Neuronal stem cell (in vitro differentiated cells): ENCODE measurements at regions not wholly inside any gene's neighbourhood (a gene's known extent, or its start where the extent isn't known, plus 50 kb on each side); places are given as distances from the start of the nearest gene placed in this dataset.
"Not testable (repeated sequence)": the region's sequence is repeated elsewhere in the genome, so short reads cannot be mapped to it uniquely, and the experiment has no call there.

Experiments used
- DNase-seq: peaks from one replicate; pipeline ENCODE4 v3.0.0-alpha.2; 2013; ENCODE audit warnings: low spot score
- H2AFZ ChIP-seq: one replicate; pipeline ENCODE4 v1.6.1; 2013; ENCODE audit warnings: mild to moderate bottlenecking, low read length, inconsistent platforms
- H2AK5ac ChIP-seq: 2 replicates; pipeline ENCODE4 v1.6.1; 2013; ENCODE audit warnings: low read depth, mild to moderate bottlenecking, inconsistent platforms, low read length, moderate library complexity, mixed read lengths
- H2BK120ac ChIP-seq: 2 replicates; pipeline ENCODE4 v1.6.1; 2013; ENCODE audit warnings: low read depth, mild to moderate bottlenecking, inconsistent platforms, low read length, moderate library complexity, mixed read lengths
- H2BK12ac ChIP-seq: one replicate; pipeline ENCODE4 v1.6.1; 2013; ENCODE audit warnings: low read length, inconsistent platforms
- H2BK15ac ChIP-seq: 2 replicates; pipeline ENCODE4 v1.6.1; 2013; ENCODE audit warnings: mild to moderate bottlenecking, low read length, inconsistent platforms, mixed read lengths
- H2BK5ac ChIP-seq: one replicate; pipeline ENCODE4 v1.6.1; 2013; ENCODE audit warnings: inconsistent platforms, mild to moderate bottlenecking, low read length, moderate library complexity
- H3K14ac ChIP-seq: one replicate; pipeline ENCODE4 v1.6.1; 2013; ENCODE audit warnings: low read length, inconsistent platforms
- H3K18ac ChIP-seq: 2 replicates; pipeline ENCODE4 v1.6.1; 2013; ENCODE audit warnings: low read length, inconsistent platforms
- H3K23ac ChIP-seq: 2 replicates; pipeline ENCODE4 v1.6.1; 2013; ENCODE audit warnings: low read depth, mild to moderate bottlenecking, mixed read lengths, low read length, inconsistent platforms; ENCODE audit not compliant: poor library complexity
- H3K27ac ChIP-seq: replicated peaks from 3 replicates; pipeline ENCODE4 v1.5.1; 2013; ENCODE audit warnings: low read length, inconsistent platforms
- H3K27me3 ChIP-seq, 3 experiments: 2 replicates each; pipeline ENCODE4 v1.6.1; 2013; ENCODE audit warnings: low read length in 3 of 3, mild to moderate bottlenecking in 2 of 3, inconsistent platforms in 1 of 3, low read depth in 1 of 3, mixed read lengths in 1 of 3, moderate library complexity in 1 of 3; ENCODE audit not compliant: control insufficient read depth in 3 of 3, insufficient read depth in 3 of 3
- H3K36me3 ChIP-seq, 2 donors: replicated peaks in 1 of 2; 2 replicates each; pipeline ENCODE4 v1.6.1; 2013; ENCODE audit warnings: low read length in 2 of 2; ENCODE audit not compliant: control insufficient read depth in 2 of 2, insufficient read depth in 2 of 2
- H3K4ac ChIP-seq: 2 replicates; pipeline ENCODE4 v1.6.1; 2013; ENCODE audit warnings: inconsistent platforms, mild to moderate bottlenecking, low read length, moderate library complexity
- H3K4me1 ChIP-seq, 2 donors: 1 replicate in 1 of 2; 2 replicates in 1 of 2; pipeline ENCODE4 v1.6.1; 2013; ENCODE audit warnings: low read length in 2 of 2, low read depth in 1 of 2; ENCODE audit not compliant: control insufficient read depth in 2 of 2, insufficient read depth in 1 of 2
- H3K4me2 ChIP-seq: one replicate; pipeline ENCODE4 v1.6.1; 2013; ENCODE audit warnings: mild to moderate bottlenecking, low read length, inconsistent platforms; ENCODE audit not compliant: insufficient read depth, poor library complexity, severe bottlenecking
- H3K4me3 ChIP-seq, 2 donors: 2 replicates each; pipeline ENCODE4 v1.5.1; 2013; ENCODE audit warnings: low read length in 2 of 2, mild to moderate bottlenecking in 2 of 2, inconsistent platforms in 1 of 2, moderate library complexity in 1 of 2
- H3K79me1 ChIP-seq: one replicate; pipeline ENCODE4 v1.6.1; 2013; ENCODE audit warnings: low read depth, mild to moderate bottlenecking, inconsistent platforms, low read length, moderate library complexity
- H3K9ac ChIP-seq: one replicate; pipeline ENCODE4 v1.6.1; 2013; ENCODE audit warnings: mild to moderate bottlenecking, low read depth, low read length, inconsistent platforms; ENCODE audit not compliant: poor library complexity
- H3K9me3 ChIP-seq, 2 donors: replicated peaks in 1 of 2; 2 replicates each; pipeline versions ENCODE3 to v1.6.1; 2013; ENCODE audit warnings: low read length in 2 of 2, mild to moderate bottlenecking in 2 of 2, inconsistent platforms in 1 of 2, low read depth in 1 of 2, mixed read lengths in 1 of 2, moderate library complexity in 1 of 2; ENCODE audit not compliant: control insufficient read depth in 2 of 2, insufficient read depth in 1 of 2
- H4K8ac ChIP-seq: one replicate; pipeline ENCODE4 v1.6.1; 2013; ENCODE audit warnings: low read depth, mild to moderate bottlenecking, inconsistent platforms, low read length, moderate library complexity
- H4K91ac ChIP-seq: one replicate; pipeline ENCODE4 v1.6.1; 2013; ENCODE audit warnings: low read length, low read depth, mild to moderate bottlenecking, inconsistent platforms; ENCODE audit not compliant: poor library complexity
- WGBS, 2 donors: extraction: QIAGEN DNeasy Blood & Tissue Kit; methylation state at CpG; one replicate each; pipeline ENCODE4 v1.1.7; 2013; ENCODE audit warnings: missing lambda C conversion rate in 2 of 2, mixed read lengths in 1 of 2; ENCODE audit not compliant: insufficient read length in 2 of 2, insufficient replicate concordance in 1 of 2; ENCODE audit errors: extremely low coverage in 2 of 2; 5-methylcytosine and 5-hydroxymethylcytosine counted together

GRCh38 chr15:69767191-69767590, 314.6 kb downstream of the RPLP1 start:
- no peak for DNase-seq
- no peak overlapping the region for H3K9ac ChIP-seq
- no peak overlapping the region for H3K14ac ChIP-seq
- no peak overlapping the region for H4K8ac ChIP-seq
- no peak overlapping the region for H2BK15ac ChIP-seq
- H3K4ac ChIP-seq: no peak overlapping the region
- H4K91ac ChIP-seq: no peak overlapping the region
- H3K79me1 ChIP-seq: no peaks in the 10 kb centered on the region
- H3K27ac ChIP-seq: no peak overlapping the region
- no peak overlapping the region for H3K23ac ChIP-seq
- H3K4me1 ChIP-seq: peaks cover 0 to 2% of the 10 kb centered on the region in 2 donors
- no peaks in the 10 kb centered on the region for H3K27me3 ChIP-seq
- no peak overlapping the region for H2AFZ ChIP-seq
- H2BK5ac ChIP-seq: no peak overlapping the region
- H2BK120ac ChIP-seq: no peak overlapping the region
- H3K36me3 ChIP-seq: no peaks in the 10 kb centered on the region
- no peak overlapping the region for H3K4me3 ChIP-seq
- H3K18ac ChIP-seq: no peak overlapping the region
- no peak overlapping the region for H2AK5ac ChIP-seq
- H2BK12ac ChIP-seq: no peak overlapping the region
- WGBS, 2 donors: no CpG with 5 or more reads among the region's 4 CpGs
- no peak overlapping the region for H3K4me2 ChIP-seq
- no peaks in the 10 kb centered on the region for H3K9me3 ChIP-seq

GRCh38 chr15:69769336-69769735, 316.7 kb downstream of the RPLP1 start:
- H3K4me3 ChIP-seq, H3K27ac ChIP-seq, H3K18ac ChIP-seq, H2BK15ac ChIP-seq, H3K79me1 ChIP-seq, H2BK12ac ChIP-seq, H3K9ac ChIP-seq, H2AFZ ChIP-seq, H3K9me3 ChIP-seq, H2AK5ac ChIP-seq, H3K4me1 ChIP-seq, H3K4ac ChIP-seq, H3K14ac ChIP-seq, H4K8ac ChIP-seq, H3K36me3 ChIP-seq, H2BK120ac ChIP-seq, H2BK5ac ChIP-seq, H4K91ac ChIP-seq, H3K23ac ChIP-seq, H3K4me2 ChIP-seq, H3K27me3 ChIP-seq: not testable (repeated sequence)
- peak; percentile 17 for DNase-seq
- no CpG with 5 or more reads among the region's 6 CpGs for WGBS, 2 donors

GRCh38 chr15:69774258-69774657, 321.6 kb downstream of the RPLP1 start:
- H3K4me1 ChIP-seq, H2BK5ac ChIP-seq, H3K4ac ChIP-seq, H2BK15ac ChIP-seq, H2AFZ ChIP-seq, H3K9ac ChIP-seq, H3K4me2 ChIP-seq, H3K23ac ChIP-seq, H3K36me3 ChIP-seq, H3K27ac ChIP-seq, H3K27me3 ChIP-seq, H3K79me1 ChIP-seq, H2BK120ac ChIP-seq, H3K18ac ChIP-seq, H2BK12ac ChIP-seq, DNase-seq, H2AK5ac ChIP-seq, H4K91ac ChIP-seq, H4K8ac ChIP-seq, H3K14ac ChIP-seq, H3K4me3 ChIP-seq, H3K9me3 ChIP-seq: not testable (repeated sequence)
- WGBS, 2 donors: no CpG with 5 or more reads among the region's 3 CpGs

GRCh38 chr15:69774711-69775110, 322.1 kb downstream of the RPLP1 start:
- DNase-seq, H3K4me1 ChIP-seq: not testable (repeated sequence)
- WGBS, 2 donors: no CpG with 5 or more reads among the region's 2 CpGs

More at GRCh38 chr15:69774711-69775110, 322.1 kb downstream of the RPLP1 start:
- H3K27me3 ChIP-seq, H4K91ac ChIP-seq, H4K8ac ChIP-seq, H3K18ac ChIP-seq, H3K27ac ChIP-seq, H2BK120ac ChIP-seq, H2BK15ac ChIP-seq, H3K9me3 ChIP-seq, H3K4ac ChIP-seq, H3K79me1 ChIP-seq, H3K36me3 ChIP-seq, H3K4me2 ChIP-seq, H3K9ac ChIP-seq, H3K14ac ChIP-seq, H2AK5ac ChIP-seq, H2AFZ ChIP-seq, H2BK12ac ChIP-seq, H3K23ac ChIP-seq, H2BK5ac ChIP-seq, H3K4me3 ChIP-seq: not testable (repeated sequence)
